ENCODE measurements at regions not wholly inside any gene's neighbourhood (a gene's known extent, or its start where the extent isn't known, plus 50 kb on each side); places are given as distances from the start of the nearest gene placed in this dataset.

DNA sequence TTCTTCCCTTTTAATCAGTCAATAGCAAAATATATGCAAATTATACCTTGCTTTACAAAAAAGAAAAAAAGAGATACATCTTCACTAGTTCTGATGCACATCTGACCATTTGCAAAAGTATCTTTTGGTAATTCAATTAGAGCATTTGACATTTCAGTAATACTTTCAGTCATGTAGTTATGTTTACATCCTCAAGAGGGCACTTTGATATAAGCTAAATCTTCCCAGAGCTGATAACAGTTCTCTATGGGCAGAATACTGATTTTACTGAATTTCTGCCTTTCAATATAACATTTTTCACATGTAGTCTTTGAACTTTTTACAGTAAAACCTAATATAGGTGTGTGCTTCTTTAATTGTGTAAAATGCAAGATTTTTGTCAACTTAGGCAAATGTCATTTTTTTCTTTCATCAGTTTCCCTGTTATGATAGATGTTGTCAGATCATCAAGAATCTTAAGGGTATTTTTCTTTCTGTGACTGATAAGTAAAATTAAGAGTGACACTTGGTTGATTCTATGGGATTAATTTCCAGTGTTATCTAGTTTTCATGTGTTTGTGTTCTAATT, 703.5 kb upstream of the SEMA3D start:
- POLR2A ChIA-PET: no interaction called here
- Histone ChIP-seq H3K36me3 (ENCODE audit: insufficient read depth, low read length) (no peaks in the 10 kb centered on the region), H3K4me3 (ENCODE audit: low read length) (no peak overlapping the region), H3K9me3 (ENCODE audit: control insufficient read depth in 1 of 2, insufficient read depth in 1 of 2, low read length in 2 of 2) (peaks cover 0 to 7% of the 10 kb centered on the region in 2 experiments), H3K4me1 (ENCODE audit: insufficient read depth, low read length) (no peaks in the 10 kb centered on the region), H3K27ac (ENCODE audit: low read depth in 1 of 2, low read length in 2 of 2) (no peak overlapping the region), H3K27me3 (ENCODE audit: control insufficient read depth in 1 of 2, insufficient read depth in 2 of 2, low read length in 2 of 2) (no peaks in the 10 kb centered on the region)
- DNase-seq (no peak), ATAC-seq (ENCODE audit: poor library complexity) (no peak)
- Mint-ChIP-seq H3K27ac (no peak overlapping the region), H3K9me3 (no peaks in the 10 kb centered on the region), H3K4me1 (ENCODE audit: low read depth) (no peaks in the 10 kb centered on the region), H3K36me3 (ENCODE audit: low read depth) (no peaks in the 10 kb centered on the region), H3K4me3 (no peak overlapping the region), H3K27me3 (no peaks in the 10 kb centered on the region)
- CTCF ChIA-PET: no interaction called here
- TF ChIP-seq, protein P1, sequence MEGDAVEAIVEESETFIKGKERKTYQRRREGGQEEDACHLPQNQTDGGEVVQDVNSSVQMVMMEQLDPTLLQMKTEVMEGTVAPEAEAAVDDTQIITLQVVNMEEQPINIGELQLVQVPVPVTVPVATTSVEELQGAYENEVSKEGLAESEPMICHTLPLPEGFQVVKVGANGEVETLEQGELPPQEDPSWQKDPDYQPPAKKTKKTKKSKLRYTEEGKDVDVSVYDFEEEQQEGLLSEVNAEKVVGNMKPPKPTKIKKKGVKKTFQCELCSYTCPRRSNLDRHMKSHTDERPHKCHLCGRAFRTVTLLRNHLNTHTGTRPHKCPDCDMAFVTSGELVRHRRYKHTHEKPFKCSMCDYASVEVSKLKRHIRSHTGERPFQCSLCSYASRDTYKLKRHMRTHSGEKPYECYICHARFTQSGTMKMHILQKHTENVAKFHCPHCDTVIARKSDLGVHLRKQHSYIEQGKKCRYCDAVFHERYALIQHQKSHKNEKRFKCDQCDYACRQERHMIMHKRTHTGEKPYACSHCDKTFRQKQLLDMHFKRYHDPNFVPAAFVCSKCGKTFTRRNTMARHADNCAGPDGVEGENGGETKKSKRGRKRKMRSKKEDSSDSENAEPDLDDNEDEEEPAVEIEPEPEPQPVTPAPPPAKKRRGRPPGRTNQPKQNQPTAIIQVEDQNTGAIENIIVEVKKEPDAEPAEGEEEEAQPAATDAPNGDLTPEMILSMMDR (IDR thresholded peaks at IDR 0.05): no peak
- intact Hi-C loops (cut with DNase I, micrococcal nuclease): no loop called here

DNA sequence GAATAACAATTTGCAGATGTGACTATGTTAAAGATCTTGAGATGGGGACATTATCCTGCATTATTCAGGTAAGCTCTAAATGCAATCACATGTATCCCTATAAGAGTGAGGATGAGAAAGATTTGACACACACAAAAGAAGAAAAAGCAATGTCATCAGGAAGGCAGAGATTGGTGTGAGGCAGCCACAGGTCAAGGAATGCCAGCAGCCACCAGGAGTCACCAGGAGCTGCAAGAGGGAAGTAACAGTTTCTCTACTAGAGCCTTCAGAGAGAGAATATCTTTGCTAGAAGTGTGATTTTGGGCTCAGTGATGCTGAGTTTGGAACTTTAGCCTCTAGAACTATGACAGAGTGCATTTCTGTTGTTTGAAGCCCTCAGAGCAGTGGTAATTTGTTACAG, 700.3 kb upstream of the SEMA3D start:
- DNase-seq (no peak), ATAC-seq (ENCODE audit: poor library complexity) (no peak)
- TF ChIP-seq, protein P1 (IDR thresholded peaks at IDR 0.05): no peak
- no peaks in the 10 kb centered on the region for H3K4me1 Mint-ChIP-seq (ENCODE audit: low read depth)
- intact Hi-C loops (cut with DNase I, micrococcal nuclease): no loop called here
- Histone ChIP-seq H3K27ac (ENCODE audit: low read depth in 1 of 2, low read length in 2 of 2) (no peak overlapping the region), H3K4me3 (ENCODE audit: low read length) (no peak overlapping the region), H3K36me3 (ENCODE audit: insufficient read depth, low read length) (no peaks in the 10 kb centered on the region), H3K27me3 (ENCODE audit: control insufficient read depth in 1 of 2, insufficient read depth in 2 of 2, low read length in 2 of 2) (no peaks in the 10 kb centered on the region), H3K4me1 (ENCODE audit: insufficient read depth, low read length) (no peaks in the 10 kb centered on the region), H3K9me3 (ENCODE audit: control insufficient read depth in 1 of 2, insufficient read depth in 1 of 2, low read length in 2 of 2) (no peaks in the 10 kb centered on the region)
- H3K27me3 Mint-ChIP-seq: no peaks in the 10 kb centered on the region
- no peak overlapping the region for H3K27ac Mint-ChIP-seq
- ChIA-PET CTCF (no interaction called here), POLR2A (no interaction called here)
- no peaks in the 10 kb centered on the region for H3K36me3 Mint-ChIP-seq (ENCODE audit: low read depth)
- no peaks in the 10 kb centered on the region for H3K9me3 Mint-ChIP-seq
- H3K4me3 Mint-ChIP-seq: no peak overlapping the region

DNA sequence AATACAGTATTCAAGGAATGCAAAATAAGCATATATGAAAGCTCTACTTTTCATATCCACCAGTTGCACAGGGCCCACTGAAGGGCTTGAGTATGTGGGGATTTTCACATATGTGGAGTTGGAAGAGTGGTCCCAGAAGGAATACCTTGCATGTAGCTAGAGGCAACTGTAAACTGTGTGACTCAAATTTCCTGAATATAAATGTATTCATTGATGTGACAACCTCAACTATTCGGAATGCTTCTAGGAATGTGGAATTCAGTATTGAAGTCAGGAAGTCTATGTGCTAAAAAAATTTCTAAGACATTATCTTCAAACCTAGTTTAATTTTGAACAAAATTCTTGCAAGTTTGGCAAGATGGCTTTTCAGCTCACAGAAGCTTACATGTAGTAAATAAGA, 695.5 kb upstream of the SEMA3D start:
- Histone ChIP-seq H3K36me3 (ENCODE audit: insufficient read depth, low read length) (no peaks in the 10 kb centered on the region), H3K9me3 (ENCODE audit: control insufficient read depth in 1 of 2, insufficient read depth in 1 of 2, low read length in 2 of 2) (no peaks in the 10 kb centered on the region), H3K27ac (ENCODE audit: low read depth in 1 of 2, low read length in 2 of 2) (no peak overlapping the region), H3K27me3 (ENCODE audit: control insufficient read depth in 1 of 2, insufficient read depth in 2 of 2, low read length in 2 of 2) (no peaks in the 10 kb centered on the region), H3K4me3 (ENCODE audit: low read length) (no peak overlapping the region), H3K4me1 (ENCODE audit: insufficient read depth, low read length) (no peaks in the 10 kb centered on the region)
- H3K27ac Mint-ChIP-seq: no peak overlapping the region
- POLR2A ChIA-PET: no interaction called here
- H3K9me3 Mint-ChIP-seq: peaks cover 6% of the 10 kb centered on the region
- no peak overlapping the region for H3K4me3 Mint-ChIP-seq
- CTCF ChIA-PET: no interaction called here
- no peak for DNase-seq
- ATAC-seq (ENCODE audit: poor library complexity): no peak
- TF ChIP-seq, protein P1 (IDR thresholded peaks at IDR 0.05): no peak
- intact Hi-C loops (cut with DNase I, micrococcal nuclease): no loop called here
- no peaks in the 10 kb centered on the region for H3K27me3 Mint-ChIP-seq
- H3K36me3 Mint-ChIP-seq (ENCODE audit: low read depth): no peaks in the 10 kb centered on the region
- no peaks in the 10 kb centered on the region for H3K4me1 Mint-ChIP-seq (ENCODE audit: low read depth)

Data from CD4-positive, alpha-beta T cell (primary cell).